GM19328 (cell line): ENCODE measurements at regions not wholly inside any gene's neighbourhood (a gene's known extent, or its start where the extent isn't known, plus 50 kb on each side); places are given as distances from the start of the nearest gene placed in this dataset.

Source experiments
- ATAC-seq: cut with Tn5 transposase; IDR thresholded peaks from one replicate; pipeline ENCODE4 v1.9.1; 2021; ENCODE audit warnings: mild to moderate bottlenecking, moderate library complexity; ENCODE audit not compliant: unreplicated experiment

DNA sequence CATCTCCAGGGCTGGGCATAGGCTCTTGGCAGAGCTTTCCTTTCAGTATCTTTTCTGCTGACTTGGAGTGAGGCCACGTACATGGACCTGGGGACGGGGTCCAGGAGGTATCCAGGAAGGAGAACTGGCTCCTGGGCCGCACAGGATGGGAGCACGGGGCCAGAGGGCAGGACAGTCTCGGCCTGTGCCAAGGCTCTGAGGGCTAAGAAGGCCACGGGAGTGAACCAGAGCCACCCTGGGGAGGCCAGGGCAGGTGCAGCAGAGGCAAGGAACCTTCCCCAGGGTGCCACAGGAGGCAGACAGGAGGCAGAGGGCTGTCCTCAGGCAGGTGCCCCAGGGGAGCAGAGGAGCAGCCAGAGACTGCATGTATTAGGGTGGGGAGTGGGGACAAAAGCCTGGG, 50.3 kb downstream of the PLXNA1 start:
- no peak for ATAC-seq

- ATAC-seq: no peak
Measured at GRCh38 chr3:127033786-127034185, 50.9 kb downstream of the PLXNA1 start.

DNA sequence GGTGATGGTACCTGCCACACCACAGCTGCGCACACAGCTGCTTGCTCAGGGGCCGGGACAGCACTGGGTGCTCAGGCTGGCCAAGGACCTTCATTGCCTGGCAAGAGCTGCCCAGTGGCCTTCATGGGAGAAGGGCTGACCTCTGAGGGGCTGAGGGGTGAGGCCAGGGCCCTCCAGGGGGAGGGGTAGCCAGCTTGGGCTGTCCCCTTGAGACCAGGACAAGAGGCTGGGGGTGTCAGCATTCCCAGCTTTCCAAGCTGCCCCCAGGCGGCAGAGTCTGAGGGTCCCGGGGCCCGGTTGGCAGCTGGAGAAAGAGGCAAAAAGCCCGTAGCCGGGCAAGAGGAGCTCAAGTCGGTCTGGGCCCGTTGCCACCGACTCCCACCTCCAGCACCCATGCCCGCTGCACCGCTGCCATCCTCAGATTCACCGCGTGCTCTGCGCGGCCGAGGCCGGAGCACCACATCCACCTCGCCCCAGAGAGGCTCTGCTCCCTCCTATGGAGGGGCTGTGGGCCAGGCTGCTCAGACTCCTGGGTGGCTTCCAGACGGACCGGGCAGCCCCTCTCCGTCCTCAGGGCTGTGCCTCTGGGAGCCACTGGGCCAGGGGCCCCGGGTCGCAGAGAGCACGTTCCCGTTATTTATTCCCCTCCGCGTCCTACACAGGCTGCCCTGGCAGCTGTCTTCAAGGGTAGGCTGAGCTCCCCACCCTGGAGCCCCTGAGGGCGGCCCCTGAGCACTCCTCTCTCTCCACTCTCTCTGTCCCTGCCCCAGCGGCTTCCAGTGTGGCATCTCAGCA, 51.5 kb downstream of the PLXNA1 start:
- ATAC-seq: no peak

DNA sequence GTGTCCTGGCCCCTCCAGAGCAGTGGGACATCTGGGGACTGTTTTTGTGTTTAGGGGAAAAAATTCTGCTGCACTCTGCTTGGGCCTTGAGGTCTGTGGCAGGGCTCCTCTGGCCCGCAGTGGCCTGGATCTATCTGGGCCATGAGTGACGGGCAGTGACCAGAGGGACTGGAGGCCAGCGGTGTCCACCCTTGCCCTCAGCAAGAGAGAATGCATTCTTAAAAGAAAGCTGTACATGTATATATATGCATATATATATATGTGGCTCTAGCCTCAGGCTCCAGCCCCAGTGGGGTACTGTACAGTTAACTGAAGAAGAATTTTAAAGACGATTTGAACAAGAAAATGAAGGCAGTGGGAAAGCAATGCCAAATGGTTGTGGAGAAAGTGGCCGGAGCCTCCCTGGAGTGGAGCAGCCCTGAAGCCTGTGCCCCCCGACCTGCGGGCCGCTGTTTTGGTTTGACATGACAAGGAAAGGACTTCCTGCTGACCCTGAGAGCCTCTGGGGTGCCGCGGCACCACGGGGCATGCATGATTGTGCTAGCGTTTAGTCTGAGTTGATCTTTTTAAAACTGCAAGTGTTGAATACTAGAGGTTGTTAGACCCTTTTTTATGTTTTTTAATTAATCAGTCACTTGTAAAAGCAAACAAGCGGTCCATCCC, 52.2 kb downstream of the PLXNA1 start:
- no peak for ATAC-seq

DNA sequence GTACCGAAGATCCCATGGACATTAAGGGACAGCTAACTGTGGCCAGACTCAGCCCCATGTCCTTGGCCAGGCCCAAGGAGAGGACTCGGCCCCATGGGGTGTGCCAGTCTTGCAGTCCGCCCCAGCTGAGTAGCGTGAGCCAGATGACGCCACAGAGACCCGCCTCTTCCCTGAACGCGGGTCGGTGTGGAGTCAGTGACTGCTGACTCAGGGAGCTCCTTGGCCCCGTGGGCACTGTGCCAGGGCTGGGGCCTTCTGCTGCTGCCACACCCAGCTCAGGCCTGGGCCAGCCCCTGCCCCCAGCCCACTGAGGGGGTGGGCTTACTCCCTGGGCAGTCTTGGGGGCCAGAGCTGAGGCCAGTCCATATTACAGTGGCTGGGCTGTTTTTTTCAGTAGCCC, 52.8 kb downstream of the PLXNA1 start:
- ATAC-seq: no peak

- no peak for ATAC-seq
Measured at GRCh38 chr3:127036209-127037020, 53.5 kb downstream of the PLXNA1 start.

DNA sequence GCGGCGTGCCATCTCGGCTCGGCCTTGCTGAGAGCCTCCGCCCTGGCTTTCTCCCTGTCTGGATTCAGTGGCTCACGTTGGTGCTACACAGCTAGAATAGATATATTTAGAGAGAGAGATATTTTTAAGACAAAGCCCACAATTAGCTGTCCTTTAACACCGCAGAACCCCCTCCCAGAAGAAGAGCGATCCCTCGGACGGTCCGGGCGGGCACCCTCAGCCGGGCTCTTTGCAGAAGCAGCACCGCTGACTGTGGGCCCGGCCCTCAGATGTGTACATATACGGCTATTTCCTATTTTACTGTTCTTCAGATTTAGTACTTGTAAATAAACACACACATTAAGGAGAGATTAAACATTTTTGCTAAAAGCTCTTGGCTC, 54.1 kb downstream of the PLXNA1 start:
- ATAC-seq: no peak

DNA sequence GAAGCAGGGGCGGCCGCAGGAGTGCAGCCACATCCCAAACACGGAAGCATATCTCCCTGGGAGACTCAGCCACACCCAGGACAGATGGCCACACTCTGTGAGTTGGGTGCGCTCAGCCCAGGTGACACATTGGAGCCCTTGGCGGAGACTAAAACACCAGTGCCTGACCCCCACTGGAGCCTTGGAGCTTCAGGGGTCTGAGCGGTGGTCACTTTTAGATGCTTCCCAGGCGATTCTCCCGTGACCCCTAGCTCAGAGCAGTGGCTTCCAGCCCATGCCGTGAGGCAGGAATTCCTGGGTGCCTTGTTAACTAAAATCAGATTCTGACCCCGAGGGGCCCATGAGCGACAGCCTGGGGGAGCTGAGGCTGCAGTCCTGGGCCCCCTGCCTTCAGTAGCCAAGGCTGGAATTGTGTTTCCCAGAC, 54.5 kb downstream of the PLXNA1 start:
- no peak for ATAC-seq

GRCh38 chr3:127037971-127038446, 55.1 kb downstream of the PLXNA1 start:
- no peak for ATAC-seq

DNA sequence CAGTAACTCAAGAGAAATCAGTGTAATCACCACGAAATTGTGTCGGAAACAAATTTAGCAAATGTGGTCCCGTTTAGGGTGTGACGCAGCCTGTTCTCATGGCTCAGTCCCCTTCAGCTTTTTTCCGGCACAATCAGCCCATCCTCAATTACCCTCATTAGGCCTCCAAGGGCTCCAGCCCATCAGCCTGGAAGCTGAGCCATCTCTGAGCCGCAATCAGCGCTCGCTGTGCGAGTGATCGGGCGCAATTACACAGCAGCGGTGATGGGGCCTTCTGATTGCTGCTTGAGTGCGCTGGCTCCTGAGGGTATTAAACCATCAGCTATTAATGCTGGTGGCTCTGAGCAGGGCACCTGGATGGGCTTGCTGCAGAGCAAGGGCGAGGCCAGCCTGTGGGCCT, 55.6 kb downstream of the PLXNA1 start:
- ATAC-seq: no peak

DNA sequence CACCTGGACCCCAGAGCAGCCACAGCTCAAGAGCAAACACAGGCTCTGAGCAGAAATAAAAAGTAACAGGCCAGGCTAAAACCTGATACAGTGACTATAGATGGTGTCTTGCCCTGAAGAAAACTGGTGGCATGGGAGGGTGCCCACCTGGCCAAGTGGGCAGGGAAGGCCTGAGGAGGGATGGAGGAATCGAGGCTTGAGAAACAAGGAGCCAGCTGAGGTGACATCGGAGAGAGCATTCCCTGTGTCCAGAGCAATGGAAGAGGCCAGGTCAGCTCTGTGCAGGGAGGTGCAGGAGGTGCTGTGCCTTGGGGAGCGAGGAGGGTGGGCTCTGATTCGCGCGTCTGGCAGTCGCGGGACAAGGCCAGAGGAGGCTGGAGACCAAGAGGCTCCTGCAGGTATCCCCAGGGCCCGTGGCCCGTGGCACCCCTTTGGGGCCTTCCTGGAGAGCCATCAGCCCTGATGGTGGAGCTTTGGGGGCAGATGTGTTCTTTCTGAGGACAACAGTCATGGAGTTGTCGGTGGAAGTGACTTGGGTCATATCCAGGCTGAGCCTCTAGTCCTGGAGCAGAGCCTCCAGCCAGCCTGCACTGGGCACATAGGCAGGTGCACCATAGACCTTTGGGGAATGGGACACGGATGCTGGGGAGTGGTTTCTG, 56.1 kb downstream of the PLXNA1 start:
- ATAC-seq: no peak

- ATAC-seq: no peak
Measured at GRCh38 chr3:127039719-127040118, 56.8 kb downstream of the PLXNA1 start.

DNA sequence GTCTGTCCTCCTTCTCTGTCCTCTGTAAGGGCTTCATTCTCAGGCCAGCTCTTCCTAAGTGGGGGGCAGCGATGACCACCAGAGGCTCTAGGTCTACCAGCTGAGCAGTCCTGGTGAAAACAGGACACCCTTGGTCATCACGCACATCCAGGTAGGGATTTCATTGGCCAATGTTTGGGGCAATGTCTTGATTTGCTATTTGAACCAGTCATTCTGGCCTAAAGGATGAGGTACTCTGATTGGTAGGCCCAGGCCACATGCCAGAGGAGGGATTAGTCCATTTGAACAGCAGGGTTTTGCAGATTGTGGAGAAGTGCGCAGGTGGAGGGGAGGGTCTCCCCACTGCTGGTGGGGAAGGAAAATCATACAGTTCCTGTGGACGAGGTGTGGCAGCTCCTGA, 57.3 kb downstream of the PLXNA1 start:
- ATAC-seq: no peak

- no peak for ATAC-seq
Measured at GRCh38 chr3:127041264-127041820, 58.4 kb downstream of the PLXNA1 start.

DNA sequence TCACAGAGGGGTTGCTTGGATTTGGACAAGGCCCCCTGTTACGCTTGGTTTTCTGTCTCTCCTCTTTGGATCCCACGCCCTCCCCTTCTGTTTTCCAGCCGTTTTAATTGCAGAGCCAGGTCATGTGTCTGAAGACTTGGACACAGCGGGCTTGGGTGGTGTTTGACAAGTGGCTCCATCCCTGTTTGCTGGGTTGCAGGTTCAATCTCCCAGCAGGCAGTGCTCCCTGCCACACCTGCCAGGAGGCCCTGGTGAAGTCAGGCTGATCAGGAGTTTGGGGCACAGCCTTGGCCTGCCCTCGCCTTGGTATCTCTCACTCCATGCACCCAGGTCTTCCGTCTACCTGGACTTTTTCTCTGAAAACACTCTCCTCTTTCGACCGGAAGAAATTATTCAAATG, 59.0 kb downstream of the PLXNA1 start:
- no peak for ATAC-seq

DNA sequence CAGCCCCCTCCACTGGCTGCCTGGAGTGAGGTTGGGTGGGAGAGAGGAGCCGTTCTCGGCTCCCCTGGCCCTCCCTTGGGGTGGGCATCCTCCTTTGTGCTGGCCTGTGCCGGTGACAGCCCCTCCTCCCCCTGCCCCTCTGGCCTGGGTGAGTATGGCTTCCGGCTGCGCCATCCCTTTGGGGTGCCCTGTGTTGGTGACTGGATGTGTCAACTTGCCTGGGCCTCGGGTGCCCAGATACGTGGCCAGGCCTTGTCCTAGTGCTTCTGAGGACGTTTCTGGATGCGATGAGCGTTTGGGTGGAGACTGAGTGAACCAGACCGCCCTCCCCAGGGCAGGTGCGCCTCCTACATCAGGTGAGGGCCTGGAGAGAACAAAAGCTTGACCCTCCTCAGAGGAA, 59.7 kb downstream of the PLXNA1 start:
- no peak for ATAC-seq

GRCh38 chr3:127043041-127043641, 60.2 kb downstream of the PLXNA1 start:
- ATAC-seq: no peak

- ATAC-seq: no peak
Measured at GRCh38 chr3:127043731-127044510, 61.0 kb downstream of the PLXNA1 start.

GRCh38 chr3:127044996-127045395, 62.1 kb downstream of the PLXNA1 start:
- no peak for ATAC-seq
